NCI-H748 (cell line): ENCODE measurements at regions not wholly inside any gene's neighbourhood (a gene's known extent, or its start where the extent isn't known, plus 50 kb on each side); places are given as distances from the start of the nearest gene placed in this dataset.

Source experiments
- DNase-seq: peaks from one replicate; lab custom pipeline; 2025; ENCODE audit not compliant: unreplicated experiment; lab: John Stamatoyannopoulos, UW

DNA sequence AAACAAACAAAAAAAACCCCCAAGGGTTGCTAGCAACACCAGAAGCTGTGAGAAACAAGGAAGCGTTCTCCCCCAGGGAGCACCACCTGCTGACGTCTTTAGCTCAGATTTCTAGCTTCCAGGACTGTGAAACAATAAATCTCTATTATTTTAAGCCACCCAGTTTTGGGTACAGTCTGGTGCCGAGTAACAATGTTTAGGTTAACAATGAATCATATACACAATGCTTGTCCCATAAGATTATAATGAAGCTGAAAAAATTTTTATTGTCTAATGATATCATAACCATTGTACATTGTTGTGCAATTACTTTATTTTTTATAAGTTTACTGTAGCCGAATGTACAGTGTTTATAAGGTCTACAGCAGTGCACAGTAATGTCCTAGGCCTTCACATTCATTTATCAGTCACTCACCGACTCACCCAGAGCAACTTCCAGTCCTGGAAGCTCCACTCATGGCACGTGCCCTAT lies 72.1 kb upstream of the CAB39 start:
- no peak for DNase-seq

DNA sequence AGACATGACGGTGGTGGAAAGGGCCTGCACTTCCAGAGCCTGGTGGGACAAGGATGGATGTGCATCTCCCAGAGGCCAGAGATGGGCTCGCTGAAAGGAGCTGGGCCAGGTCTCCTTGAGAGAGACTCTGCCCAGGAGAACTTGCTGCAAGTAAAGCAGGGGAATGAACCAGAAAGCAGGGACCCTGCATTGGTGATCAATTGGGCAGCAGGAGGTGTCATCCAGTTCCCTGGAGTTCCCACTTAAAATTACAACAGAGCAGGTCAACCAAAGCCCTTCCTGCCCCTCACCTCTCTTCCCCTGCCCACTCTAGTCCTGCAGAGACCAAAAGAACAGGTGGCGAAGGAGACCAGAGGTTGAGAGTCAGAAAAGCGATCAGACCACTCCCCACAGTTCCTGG lies 69.7 kb upstream of the CAB39 start:
- DNase-seq, result no peak

DNA sequence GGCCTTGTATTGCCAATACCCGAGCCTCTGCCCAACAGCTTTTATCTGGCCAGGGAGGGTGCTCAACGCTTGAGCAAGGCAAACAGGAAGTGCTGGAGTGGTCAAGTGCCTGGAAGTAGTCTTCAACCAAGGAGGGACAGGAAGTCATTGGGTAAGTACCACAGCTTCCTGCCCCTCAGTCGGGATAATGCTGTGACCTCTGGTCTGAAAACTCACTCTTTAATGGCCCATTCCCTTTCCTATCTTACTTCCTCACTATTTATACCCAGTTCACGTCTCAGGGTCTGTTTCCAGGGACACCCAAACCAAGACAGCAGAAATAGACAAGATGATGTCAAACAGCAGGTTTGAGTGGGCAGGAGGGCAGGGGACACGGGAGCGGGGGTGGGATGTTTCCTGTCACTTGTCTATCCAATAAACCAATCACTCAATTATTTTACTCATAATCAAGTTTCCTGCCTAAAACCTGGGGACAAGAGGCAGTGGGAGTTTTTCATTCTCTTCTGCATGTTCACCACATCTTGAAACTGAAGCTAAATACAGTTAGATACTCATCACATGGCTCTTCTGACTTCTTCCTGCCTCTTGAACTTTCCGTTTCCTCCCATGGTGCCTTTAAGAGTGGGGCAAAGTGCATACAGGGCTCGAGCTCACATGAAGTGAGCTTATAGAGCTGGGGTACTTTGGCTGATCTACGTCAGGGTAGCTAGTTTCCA lies 68.9 kb upstream of the CAB39 start:
- DNase-seq, result no peak

- no peak for DNase-seq
Observed at GRCh38 chr2:230644356-230644935, 68.2 kb upstream of the CAB39 start.

DNA sequence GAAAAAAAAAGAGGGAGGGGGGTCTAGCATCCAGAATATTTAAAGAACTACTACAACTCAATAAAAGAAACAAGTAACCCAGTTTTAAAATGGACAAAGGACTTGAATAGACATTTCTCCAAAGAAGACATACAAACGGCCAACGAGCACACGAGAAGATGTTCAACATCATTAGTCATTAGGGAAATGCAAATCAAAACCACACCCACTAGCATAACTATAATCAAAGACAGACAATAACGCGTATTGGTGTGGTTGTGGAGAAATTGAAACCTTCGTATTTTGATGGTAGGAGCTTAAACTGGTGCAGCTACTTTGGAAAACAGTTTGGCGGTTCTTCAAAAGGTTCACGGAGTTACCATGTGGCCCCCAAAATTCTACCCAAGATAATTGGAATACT lies 64.3 kb upstream of the CAB39 start:
- DNase-seq, result no peak

DNA sequence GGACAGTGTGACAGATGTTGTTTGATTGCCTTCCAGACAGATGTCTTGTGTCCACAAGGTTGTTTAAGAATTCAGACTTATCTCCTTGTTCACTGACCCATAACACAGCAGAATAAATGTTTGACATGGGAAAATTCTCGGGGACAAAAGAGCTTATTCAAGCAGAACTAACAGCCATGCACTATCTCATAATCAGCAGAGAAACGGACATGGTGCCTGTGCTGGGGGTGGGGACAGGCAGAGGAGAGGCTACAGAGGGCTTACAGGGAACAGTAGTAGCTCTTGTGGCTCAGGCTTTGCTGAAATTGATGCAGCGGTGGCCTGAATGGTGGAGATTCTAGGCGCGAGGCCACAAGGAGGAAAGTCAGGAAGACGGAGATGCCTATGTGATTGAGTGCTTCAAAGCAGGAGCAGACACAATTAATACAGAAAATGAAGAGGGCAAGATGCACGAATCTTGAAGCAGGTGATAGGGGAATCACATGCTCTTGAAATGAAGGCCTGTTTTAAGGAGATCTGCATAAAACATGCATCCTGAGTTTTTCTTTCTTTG lies 62.0 kb upstream of the CAB39 start:
- peak; percentile 53 for DNase-seq

DNA sequence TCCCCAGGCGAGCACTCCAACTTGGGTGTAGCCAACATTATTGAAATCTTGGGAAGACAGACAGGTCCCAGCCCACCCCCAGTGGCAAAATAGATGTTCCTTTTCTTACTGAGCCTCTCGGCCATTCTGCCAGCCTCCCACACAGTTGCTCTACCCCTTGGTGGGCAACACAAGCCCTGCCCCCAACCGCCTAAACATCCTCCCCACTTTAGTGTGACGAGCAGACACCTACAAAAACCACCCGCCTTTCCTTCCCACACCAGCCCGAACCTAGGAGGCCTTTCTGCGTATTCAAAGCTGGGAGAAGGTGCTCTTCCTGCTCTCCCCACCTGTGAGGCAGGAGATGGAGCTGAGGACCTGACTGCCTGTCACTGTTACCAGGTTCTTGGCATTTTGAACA lies 58.6 kb upstream of the CAB39 start:
- no peak for DNase-seq

DNA sequence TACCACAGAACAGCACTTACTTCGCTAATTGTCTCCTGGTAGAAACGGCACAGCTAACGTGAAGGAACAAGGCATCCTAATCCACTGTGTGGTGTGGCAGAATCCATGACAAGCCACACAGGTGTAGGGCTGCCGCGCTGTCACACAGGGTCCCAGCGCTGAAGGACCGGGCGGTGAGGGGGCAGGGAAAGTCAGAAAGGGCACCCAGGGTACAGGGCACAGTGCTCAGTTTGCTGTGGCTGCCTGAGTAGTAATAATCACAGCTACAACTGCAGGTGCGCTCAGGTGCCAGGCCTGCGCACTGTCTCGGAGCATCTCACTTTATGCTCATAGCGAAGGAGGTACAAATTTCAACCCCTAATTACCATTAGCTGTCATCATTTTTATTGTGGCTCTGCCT lies 55.2 kb upstream of the CAB39 start:
- no peak for DNase-seq

DNA sequence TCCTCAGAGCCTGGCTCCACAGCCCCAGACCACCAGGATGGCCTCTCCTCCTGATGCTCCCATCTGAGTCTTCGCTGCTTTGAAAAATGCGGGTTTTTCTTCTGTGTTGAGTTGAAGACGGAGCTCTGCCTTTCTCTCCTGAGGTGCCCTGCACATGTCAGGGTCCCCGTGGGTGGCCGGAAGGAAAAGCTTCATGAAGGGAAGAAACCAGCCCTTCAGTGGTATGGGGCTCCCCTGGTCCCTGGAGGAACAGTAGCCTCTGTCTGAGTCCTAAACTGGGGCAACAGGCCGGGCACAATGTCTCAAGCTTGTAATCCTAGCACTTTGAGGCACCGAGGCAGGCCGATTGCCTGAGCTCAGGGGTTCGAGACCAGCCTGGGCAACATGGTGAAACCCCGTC lies 54.7 kb upstream of the CAB39 start:
- DNase-seq, result no peak

- no peak for DNase-seq
Observed at GRCh38 chr2:230658577-230658876, 54.1 kb upstream of the CAB39 start.

- DNase-seq, result no peak
Observed at GRCh38 chr2:230658877-230659652, 53.6 kb upstream of the CAB39 start.

DNA sequence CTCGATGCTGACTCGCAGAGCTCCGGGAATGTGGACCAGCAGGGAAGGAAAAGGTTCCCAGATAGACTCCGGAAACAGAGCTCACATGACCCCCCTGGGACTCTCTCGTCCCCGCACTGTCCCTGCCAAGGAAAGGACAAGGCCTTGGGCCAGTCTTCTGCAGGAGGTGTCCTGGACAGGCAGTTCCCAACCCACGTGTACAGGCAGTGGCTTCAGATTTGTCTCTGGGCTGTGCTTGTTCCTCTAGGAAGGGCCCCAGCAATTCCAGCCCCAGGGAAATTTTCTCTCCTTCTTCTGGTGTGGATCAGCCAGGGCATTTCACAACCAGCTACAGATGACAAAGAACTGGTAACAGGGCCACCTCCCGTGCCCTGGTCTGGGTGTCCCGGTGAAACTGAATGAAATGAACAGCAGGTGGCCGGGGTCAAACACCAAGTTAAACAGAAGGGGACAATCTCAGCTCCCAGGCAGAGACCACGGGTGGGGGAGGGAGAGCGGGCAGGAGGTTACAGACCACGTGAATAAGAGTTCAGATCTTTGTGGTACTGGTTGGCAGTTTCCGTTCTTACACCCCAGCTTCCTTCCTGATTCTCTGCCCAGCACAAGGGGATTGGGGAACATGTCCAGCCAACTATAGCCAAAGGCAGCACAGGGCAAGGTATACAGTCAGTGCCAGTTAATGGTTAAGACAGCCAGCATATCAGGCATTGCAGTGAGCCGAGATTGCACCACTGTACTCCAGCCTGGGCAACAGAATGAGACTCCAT lies 52.2 kb upstream of the CAB39 start:
- no peak for DNase-seq

GRCh38 chr2:230661072-230661957 lies 51.3 kb upstream of the CAB39 start:
- no peak for DNase-seq
